Vagina (tissue), 2 donors: ENCODE measurements at regions not wholly inside any gene's neighbourhood (a gene's known extent, or its start where the extent isn't known, plus 50 kb on each side); places are given as distances from the start of the nearest gene placed in this dataset.

Experiments
- CTCF ChIP-seq, 3 experiments: fragments of 450-650 bp in 2 of 3; fragments of 200-600 bp in 1 of 3; sonication (generic) in 1 of 3; IDR thresholded peaks; one replicate each; pipeline ENCODE4 v1.5.1; 2017 to 2019; ENCODE audit warnings: antibody characterized with exemption in 3 of 3, mild to moderate bottlenecking in 2 of 3, moderate library complexity in 2 of 3
- POLR2A ChIP-seq, 2 donors: fragments of 450-650 bp; IDR thresholded peaks; one replicate each; pipeline ENCODE4 v1.6.1; 2017; ENCODE audit warnings: antibody characterized with exemption in 2 of 2, mild to moderate bottlenecking in 2 of 2, moderate library complexity in 2 of 2

- no peak for TF ChIP-seq CTCF (IDR thresholded peaks at IDR 0.05)
- TF ChIP-seq POLR2A (IDR thresholded peaks at IDR 0.05) = no peak
Measured at GRCh38 chr7:51611937-51612336, 295.3 kb upstream of the COBL start.
